ENCODE measurements at regions not wholly inside any gene's neighbourhood (a gene's known extent, or its start where the extent isn't known, plus 50 kb on each side); places are given as distances from the start of the nearest gene placed in this dataset.

DNA sequence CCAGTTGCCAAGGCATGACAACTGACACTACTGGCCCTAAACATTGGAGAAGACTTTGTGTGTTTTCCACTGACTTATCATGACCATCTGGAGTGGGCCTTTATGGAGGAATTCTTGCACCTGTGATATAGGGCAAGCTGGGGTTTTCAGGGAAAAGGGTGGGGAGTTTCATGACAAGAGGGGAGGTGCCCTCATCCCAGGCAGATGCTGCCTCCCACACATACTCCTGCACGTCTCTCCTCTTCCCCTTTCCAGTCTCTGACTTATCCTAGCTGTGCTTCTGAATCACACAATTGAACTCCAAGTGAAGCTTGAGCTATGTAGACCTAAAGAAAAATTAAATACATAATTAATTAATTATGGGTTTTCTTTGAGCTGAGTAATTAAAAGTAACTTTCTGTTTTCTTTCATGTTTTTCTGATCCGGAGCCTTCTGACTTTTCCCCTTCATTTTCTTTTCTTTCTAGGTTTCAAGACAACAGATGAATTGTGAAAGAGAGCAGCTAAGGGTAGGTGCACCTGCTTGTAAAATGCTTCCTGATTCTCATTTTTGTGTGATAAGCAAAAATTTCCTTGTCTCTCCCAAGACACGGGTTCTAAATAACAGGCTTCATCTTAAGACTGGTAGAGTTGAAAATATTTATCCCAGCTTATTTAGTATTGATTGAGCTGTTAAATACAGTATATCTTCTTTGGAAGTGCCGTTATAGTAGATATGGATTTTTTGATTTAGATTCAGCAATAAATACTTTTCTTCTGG lies 280.9 kb upstream of the RBFOX1 start:
- H3K27ac ChIP-seq (ENCODE audit: low read depth, low read length) = no peak overlapping the region
- H3K9me2 ChIP-seq (replicated peaks; ENCODE audit: control insufficient read depth, low read length) = no peaks in the 10 kb centered on the region
- H3K36me3 ChIP-seq (ENCODE audit: control insufficient read depth, low read length) = no peaks in the 10 kb centered on the region
- H4K20me1 ChIP-seq (ENCODE audit: control insufficient read depth, insufficient read depth, low read depth, low read length) = no peaks in the 10 kb centered on the region
- H3K4me2 ChIP-seq (ENCODE audit: low read length) = no peak overlapping the region
- H3F3A ChIP-seq (ENCODE audit: control insufficient read depth, insufficient read depth) = no peaks in the 10 kb centered on the region
- TF ChIP-seq EZH2phosphoT487 (IDR thresholded peaks at IDR 0.05; ENCODE audit: borderline replicate concordance, low read length) = no peak
- TF ChIP-seq, protein P1, sequence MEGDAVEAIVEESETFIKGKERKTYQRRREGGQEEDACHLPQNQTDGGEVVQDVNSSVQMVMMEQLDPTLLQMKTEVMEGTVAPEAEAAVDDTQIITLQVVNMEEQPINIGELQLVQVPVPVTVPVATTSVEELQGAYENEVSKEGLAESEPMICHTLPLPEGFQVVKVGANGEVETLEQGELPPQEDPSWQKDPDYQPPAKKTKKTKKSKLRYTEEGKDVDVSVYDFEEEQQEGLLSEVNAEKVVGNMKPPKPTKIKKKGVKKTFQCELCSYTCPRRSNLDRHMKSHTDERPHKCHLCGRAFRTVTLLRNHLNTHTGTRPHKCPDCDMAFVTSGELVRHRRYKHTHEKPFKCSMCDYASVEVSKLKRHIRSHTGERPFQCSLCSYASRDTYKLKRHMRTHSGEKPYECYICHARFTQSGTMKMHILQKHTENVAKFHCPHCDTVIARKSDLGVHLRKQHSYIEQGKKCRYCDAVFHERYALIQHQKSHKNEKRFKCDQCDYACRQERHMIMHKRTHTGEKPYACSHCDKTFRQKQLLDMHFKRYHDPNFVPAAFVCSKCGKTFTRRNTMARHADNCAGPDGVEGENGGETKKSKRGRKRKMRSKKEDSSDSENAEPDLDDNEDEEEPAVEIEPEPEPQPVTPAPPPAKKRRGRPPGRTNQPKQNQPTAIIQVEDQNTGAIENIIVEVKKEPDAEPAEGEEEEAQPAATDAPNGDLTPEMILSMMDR (IDR thresholded peaks at IDR 0.05; ENCODE audit: low read depth, low read length, poor library complexity, severe bottlenecking) = no peak
- no peak overlapping the region for H3K4me3 ChIP-seq (ENCODE audit: low read length)
- H3K79me2 ChIP-seq (ENCODE audit: control insufficient read depth, low read length) = no peaks in the 10 kb centered on the region
- no peaks in the 10 kb centered on the region for H3K27me3 ChIP-seq (ENCODE audit: control insufficient read depth, low read length)
- no peaks in the 10 kb centered on the region for H3K9me3 ChIP-seq (ENCODE audit: control insufficient read depth, insufficient read depth, low read length)
- H3K4me1 ChIP-seq (ENCODE audit: control insufficient read depth, low read length) = no peaks in the 10 kb centered on the region

DNA sequence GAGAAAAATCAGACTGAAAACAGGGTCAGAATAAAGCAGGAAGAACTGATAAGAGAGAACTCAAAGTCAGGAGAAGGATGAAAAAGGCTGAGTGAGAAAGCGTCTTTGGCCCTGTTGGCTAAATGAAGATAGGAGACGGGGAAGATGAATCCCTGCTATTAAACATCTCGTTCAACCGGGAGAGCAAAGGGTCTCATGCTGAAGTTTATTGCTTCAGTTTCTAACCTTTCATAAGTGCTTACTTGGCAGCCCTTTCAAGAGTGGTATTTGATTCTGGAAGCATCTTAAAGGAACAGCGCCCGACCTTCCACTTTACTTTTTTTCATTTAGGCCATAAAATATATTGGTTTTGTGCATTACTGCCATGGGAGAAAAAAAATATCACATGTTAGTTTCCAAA lies 288.3 kb upstream of the RBFOX1 start:
- H3K4me1 ChIP-seq (ENCODE audit: control insufficient read depth, low read length) = no peaks in the 10 kb centered on the region
- H3K79me2 ChIP-seq (ENCODE audit: control insufficient read depth, low read length) = no peaks in the 10 kb centered on the region
- H3F3A ChIP-seq (ENCODE audit: control insufficient read depth, insufficient read depth) = no peaks in the 10 kb centered on the region
- TF ChIP-seq, protein P1 (IDR thresholded peaks at IDR 0.05; ENCODE audit: low read depth, low read length, poor library complexity, severe bottlenecking) = no peak
- no peak for TF ChIP-seq EZH2phosphoT487 (IDR thresholded peaks at IDR 0.05; ENCODE audit: borderline replicate concordance, low read length)
- no peaks in the 10 kb centered on the region for H3K27me3 ChIP-seq (ENCODE audit: control insufficient read depth, low read length)
- H3K4me3 ChIP-seq (ENCODE audit: low read length) = no peak overlapping the region
- no peaks in the 10 kb centered on the region for H3K9me3 ChIP-seq (ENCODE audit: control insufficient read depth, insufficient read depth, low read length)
- no peak overlapping the region for H3K27ac ChIP-seq (ENCODE audit: low read depth, low read length)
- no peaks in the 10 kb centered on the region for H3K9me2 ChIP-seq (replicated peaks; ENCODE audit: control insufficient read depth, low read length)
- H3K4me2 ChIP-seq (ENCODE audit: low read length) = no peak overlapping the region
- H4K20me1 ChIP-seq (ENCODE audit: control insufficient read depth, insufficient read depth, low read depth, low read length) = no peaks in the 10 kb centered on the region
- H3K36me3 ChIP-seq (ENCODE audit: control insufficient read depth, low read length) = no peaks in the 10 kb centered on the region

DNA sequence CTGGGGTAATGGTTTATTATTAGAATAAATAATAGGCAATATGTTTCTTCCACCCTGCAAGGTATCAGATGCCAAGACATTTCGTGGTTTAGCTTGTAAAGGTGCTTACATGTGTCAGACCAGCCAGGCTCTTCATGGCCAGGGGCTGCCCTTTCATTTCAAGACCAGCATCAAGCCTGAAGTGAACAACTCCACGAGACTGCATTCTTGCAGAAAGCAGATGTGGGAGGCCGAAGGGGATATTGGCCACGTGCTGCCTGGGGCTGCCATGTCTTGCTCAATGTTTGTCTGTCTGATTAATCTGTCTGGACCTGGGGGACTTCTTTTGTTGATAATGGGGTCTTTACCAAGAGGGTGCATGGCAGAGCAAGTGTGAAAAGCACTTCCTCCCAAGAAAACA lies 294.2 kb upstream of the RBFOX1 start:
- Histone ChIP-seq H3K4me3 (ENCODE audit: low read length) (no peak overlapping the region), H3K4me2 (ENCODE audit: low read length) (no peak overlapping the region), H3K9me3 (ENCODE audit: control insufficient read depth, insufficient read depth, low read length) (peaks cover 3% of the 10 kb centered on the region; the same call in 1 of the 2 replicates), H3K79me2 (ENCODE audit: control insufficient read depth, low read length) (no peaks in the 10 kb centered on the region), H3K27ac (ENCODE audit: low read depth, low read length) (no peak overlapping the region), H3K4me1 (ENCODE audit: control insufficient read depth, low read length) (no peaks in the 10 kb centered on the region), H3K36me3 (ENCODE audit: control insufficient read depth, low read length) (no peaks in the 10 kb centered on the region), H3K27me3 (ENCODE audit: control insufficient read depth, low read length) (no peaks in the 10 kb centered on the region), H3K9me2 (replicated peaks; ENCODE audit: control insufficient read depth, low read length) (no peaks in the 10 kb centered on the region), H4K20me1 (ENCODE audit: control insufficient read depth, insufficient read depth, low read depth, low read length) (no peaks in the 10 kb centered on the region), H3F3A (ENCODE audit: control insufficient read depth, insufficient read depth) (no peaks in the 10 kb centered on the region)
- TF ChIP-seq, protein P1 (IDR thresholded peaks at IDR 0.05; ENCODE audit: low read depth, low read length, poor library complexity, severe bottlenecking) = no peak
- no peak for TF ChIP-seq EZH2phosphoT487 (IDR thresholded peaks at IDR 0.05; ENCODE audit: borderline replicate concordance, low read length)
